DND-41 (cell line): ENCODE measurements at regions not wholly inside any gene's neighbourhood (a gene's known extent, or its start where the extent isn't known, plus 50 kb on each side); places are given as distances from the start of the nearest gene placed in this dataset.
"Not testable (repeated sequence)": the region's sequence is repeated elsewhere in the genome, so short reads cannot be mapped to it uniquely, and the experiment has no call there.

Experiments
- EZH2 ChIP-seq: IDR thresholded peaks from 3 replicates; pipeline ENCODE4 v1.6.1; 2012; ENCODE audit warnings: borderline replicate concordance, low read depth, mild to moderate bottlenecking, moderate library complexity, low read length, inconsistent platforms; ENCODE audit not compliant: severe bottlenecking
- TF ChIP-seq, protein P1 (sequence below): IDR thresholded peaks from 2 replicates; pipeline ENCODE4 v1.5.1; 2012; ENCODE audit warnings: borderline replicate concordance, low read length, moderate library complexity, mild to moderate bottlenecking; ENCODE audit not compliant: poor library complexity, severe bottlenecking; ENCODE audit errors: extremely low read depth

GRCh38 chr1:38647341-38647740, 212.2 kb downstream of the RRAGC start:
- TF ChIP-seq EZH2 = not testable (repeated sequence)
- TF ChIP-seq, protein P1, sequence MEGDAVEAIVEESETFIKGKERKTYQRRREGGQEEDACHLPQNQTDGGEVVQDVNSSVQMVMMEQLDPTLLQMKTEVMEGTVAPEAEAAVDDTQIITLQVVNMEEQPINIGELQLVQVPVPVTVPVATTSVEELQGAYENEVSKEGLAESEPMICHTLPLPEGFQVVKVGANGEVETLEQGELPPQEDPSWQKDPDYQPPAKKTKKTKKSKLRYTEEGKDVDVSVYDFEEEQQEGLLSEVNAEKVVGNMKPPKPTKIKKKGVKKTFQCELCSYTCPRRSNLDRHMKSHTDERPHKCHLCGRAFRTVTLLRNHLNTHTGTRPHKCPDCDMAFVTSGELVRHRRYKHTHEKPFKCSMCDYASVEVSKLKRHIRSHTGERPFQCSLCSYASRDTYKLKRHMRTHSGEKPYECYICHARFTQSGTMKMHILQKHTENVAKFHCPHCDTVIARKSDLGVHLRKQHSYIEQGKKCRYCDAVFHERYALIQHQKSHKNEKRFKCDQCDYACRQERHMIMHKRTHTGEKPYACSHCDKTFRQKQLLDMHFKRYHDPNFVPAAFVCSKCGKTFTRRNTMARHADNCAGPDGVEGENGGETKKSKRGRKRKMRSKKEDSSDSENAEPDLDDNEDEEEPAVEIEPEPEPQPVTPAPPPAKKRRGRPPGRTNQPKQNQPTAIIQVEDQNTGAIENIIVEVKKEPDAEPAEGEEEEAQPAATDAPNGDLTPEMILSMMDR = not testable (repeated sequence)
